Fibroblast of skin of back (primary cell): ENCODE measurements at regions not wholly inside any gene's neighbourhood (a gene's known extent, or its start where the extent isn't known, plus 50 kb on each side); places are given as distances from the start of the nearest gene placed in this dataset.

ENCODE experiments used
- DNase-seq: peaks from one replicate; pipeline ENCODE4 v3.0.0-alpha.2; 2013

DNA sequence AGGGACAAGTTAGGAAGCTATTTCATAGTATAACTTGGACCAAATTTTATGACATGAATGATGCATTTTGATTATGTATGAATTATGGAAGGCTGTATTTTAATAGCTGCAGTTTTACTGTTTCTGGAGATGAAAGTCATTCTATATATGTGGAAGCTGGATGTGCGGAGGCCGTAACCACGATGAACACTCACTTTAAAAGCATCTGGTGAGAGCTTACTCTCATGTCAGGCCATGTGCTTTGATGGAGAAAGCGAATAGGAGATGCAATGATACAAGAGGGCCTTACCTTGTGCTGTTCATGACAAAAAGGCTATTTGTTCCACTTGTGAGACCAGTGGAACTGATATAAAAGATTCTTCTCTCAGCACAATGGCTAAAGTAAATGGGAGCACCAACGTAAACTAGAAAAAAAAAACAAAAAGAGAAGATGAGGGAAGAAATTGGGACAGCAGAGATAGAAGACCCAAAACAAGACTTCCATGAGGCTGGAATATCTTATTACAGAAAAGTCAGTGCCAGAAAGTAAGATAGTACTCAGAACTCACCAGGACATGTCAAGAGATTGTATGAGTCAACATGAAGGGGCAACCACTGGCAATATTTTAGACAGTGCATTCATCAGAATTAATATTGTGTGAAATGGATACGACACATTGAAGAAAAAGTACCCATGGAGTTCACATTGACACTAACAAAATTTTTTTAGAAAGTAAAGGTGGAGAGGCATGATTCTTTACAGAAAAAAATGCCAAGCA lies 63.3 kb upstream of the GAB1 start:
- no peak for DNase-seq

DNA sequence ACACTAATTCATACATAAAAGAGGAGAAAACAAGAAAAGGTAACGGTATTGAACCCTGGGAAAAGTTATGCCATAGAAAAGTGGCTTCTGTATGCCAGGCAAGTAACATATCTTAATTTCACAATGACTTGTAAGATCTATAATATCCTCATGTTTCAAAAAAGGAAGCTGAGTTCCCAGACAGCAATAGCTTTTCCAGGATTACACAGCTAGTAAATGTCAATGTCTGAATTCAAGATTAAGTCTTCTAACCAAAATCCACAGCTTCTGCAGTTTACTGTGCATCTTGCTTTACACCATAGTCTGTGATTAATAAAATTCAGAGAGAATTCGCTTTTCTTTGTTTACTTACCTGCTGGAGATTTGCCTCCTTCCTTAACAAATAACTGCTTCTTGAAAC lies 55.8 kb upstream of the GAB1 start:
- no peak for DNase-seq

DNA sequence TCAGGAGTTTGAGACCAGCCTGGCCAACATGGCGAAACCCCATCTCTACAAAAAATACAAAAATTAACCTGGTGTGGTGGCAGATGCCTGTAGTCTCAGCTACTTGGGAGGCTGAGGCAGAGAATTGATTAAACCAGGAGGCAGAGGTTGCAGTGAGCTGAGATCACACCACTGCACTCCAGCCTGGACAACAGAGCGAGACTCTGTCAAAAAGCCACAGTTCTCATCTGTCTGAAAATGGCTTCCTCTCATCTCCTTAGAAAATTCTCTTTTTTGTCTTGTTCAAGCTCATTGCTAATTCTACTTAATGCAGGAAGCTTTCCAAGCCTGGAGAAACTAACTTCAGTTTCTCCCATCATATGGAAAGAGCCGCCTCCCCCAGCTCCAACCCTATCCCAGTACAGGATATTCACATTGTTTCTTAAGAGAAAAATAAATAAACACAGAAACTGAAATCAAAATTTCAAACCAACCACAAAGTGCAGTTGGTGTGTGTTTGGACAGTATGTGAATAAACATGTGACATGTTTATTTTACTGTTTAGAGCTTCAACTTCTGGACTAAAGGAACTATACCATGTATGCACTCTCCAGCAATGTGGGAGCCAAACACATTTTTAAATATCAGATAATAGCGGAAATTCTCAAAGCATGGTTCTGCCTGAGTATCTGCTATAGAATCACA lies 55.0 kb upstream of the GAB1 start:
- no peak for DNase-seq

DNA sequence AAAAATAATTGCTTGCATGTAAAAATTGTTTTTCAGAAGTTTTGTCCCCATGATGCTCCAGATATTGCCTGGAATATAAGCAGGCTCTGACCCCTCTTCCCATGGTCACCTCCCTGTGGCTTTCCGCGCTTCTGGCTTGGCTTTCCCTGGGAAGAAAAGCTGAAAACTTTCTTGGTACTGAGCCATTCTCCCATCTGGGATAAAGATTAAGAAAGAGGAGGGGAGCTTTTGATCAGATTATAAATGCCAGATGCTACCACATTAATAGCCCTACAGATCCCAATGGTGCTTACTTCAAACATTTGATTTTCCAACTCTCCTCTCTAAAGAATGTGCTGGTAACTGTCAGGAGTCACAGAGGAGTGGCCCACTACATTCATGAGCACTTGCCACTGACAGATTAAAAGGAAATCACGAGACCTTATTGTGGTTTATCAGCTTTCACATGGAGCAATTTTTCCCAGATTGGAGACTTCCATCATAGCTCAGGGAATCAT lies 54.4 kb upstream of the GAB1 start:
- no peak for DNase-seq

DNA sequence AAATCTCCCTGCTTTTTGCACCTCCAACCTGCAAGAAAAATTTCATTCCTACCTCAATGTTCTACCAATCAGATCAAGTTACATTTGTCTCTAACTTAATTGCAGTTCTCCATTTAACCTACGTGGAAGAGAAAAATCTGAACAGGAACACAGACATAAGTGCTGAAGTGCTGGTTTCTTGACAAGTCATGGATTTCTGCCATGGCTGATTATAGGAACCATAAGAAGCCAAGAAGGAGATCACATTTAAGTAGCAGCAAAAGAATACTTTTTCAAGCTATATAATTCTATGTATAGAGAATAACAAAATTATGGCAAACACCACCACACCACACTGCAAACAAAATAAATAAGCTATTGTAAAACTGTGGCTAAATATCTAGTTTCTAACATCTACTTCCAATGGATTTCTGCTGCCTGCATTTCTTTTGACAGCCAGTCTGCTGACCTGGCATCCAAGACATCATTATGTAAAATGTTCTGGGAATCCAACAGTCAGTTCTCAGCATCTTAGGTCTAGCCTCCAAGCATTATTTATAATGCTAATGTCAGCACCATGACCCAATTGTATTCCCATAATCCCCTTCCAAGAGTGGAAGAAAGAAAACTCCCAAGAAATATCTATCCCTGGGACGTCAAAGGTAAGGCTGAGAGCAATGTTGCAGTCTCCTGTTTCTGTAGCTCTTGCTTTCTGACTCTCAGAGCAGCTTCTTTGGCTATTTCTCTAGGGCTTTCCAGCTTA lies 50.8 kb upstream of the GAB1 start:
- DNase-seq: no peak

DNA sequence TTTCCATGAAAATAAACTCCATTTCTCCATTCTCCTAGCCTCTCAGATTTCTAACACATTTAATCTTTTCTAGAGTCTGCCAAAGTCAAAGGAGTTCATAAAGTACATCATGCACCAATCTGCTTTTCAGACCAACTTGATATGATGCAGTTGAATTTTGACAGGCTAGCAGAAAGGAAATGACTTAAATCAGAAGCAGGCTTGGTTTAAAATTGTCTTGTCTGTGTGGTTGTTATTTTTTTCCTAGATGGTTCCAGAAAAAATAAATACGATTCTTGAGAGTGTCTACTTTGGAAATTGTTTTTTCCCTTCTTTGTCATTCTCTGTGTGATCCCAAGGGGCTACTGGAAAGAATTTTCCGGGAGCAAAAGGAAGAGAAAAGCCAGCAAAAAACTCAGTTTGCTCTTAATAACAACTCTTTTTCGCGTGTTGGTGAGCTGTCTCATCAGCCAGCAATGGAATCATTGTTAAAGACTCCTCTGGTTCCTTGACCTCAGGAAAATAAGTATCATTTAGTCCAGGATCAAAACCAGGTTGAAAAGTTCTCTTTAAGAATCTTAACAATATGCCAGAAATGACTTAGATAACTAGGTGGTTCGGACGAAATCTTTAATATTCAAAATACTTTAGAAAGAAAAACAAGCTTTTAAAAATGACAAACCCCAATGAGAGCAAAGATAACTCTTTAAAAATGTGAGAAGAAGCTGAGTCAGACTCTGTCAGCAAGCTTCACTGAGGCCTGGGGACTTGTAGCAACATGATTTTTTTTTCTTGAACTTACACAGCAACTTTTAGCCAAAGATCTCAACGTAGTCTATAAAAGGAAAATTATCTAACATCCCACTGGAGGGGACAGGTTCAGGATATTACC lies 49.7 kb upstream of the GAB1 start:
- peak; percentile 78 for DNase-seq
